ENCODE measurements at regions not wholly inside any gene's neighbourhood (a gene's known extent, or its start where the extent isn't known, plus 50 kb on each side); places are given as distances from the start of the nearest gene placed in this dataset.

- H3K36me3 Mint-ChIP-seq (ENCODE audit: low read depth): no peaks in the 10 kb centered on the region
- no peak overlapping the region for H3K27ac Mint-ChIP-seq
- no peaks in the 10 kb centered on the region for H3K9me3 Mint-ChIP-seq
- H3K4me3 Mint-ChIP-seq: no peak overlapping the region
- no peaks in the 10 kb centered on the region for H3K27me3 Mint-ChIP-seq (ENCODE audit: low read depth)
- no peaks in the 10 kb centered on the region for H3K4me1 Mint-ChIP-seq
- TF ChIP-seq CTCF (IDR thresholded peaks at IDR 0.05; ENCODE audit: unreplicated experiment in 3 of 3): no peak
Observed at GRCh38 chr3:168219530-168219929, 123.8 kb upstream of the GOLIM4 start.

GRCh38 chr3:168218600-168218999 is 122.9 kb upstream of the GOLIM4 start:
- no peak overlapping the region for H3K4me3 Mint-ChIP-seq
- H3K27ac Mint-ChIP-seq: no peak overlapping the region
- no peaks in the 10 kb centered on the region for H3K9me3 Mint-ChIP-seq
- H3K4me1 Mint-ChIP-seq: no peaks in the 10 kb centered on the region
- no peaks in the 10 kb centered on the region for H3K27me3 Mint-ChIP-seq (ENCODE audit: low read depth)
- H3K36me3 Mint-ChIP-seq (ENCODE audit: low read depth): no peaks in the 10 kb centered on the region
- TF ChIP-seq CTCF (IDR thresholded peaks at IDR 0.05; ENCODE audit: unreplicated experiment in 3 of 3): no peak

- Mint-ChIP-seq H3K36me3 (ENCODE audit: low read depth) (no peaks in the 10 kb centered on the region), H3K4me3 (no peak overlapping the region), H3K27ac (no peak overlapping the region), H3K9me3 (no peaks in the 10 kb centered on the region), H3K4me1 (no peaks in the 10 kb centered on the region), H3K27me3 (ENCODE audit: low read depth) (no peaks in the 10 kb centered on the region)
- no peak for TF ChIP-seq CTCF (IDR thresholded peaks at IDR 0.05; ENCODE audit: unreplicated experiment in 3 of 3)
Observed at GRCh38 chr3:168216851-168217250, 121.1 kb upstream of the GOLIM4 start.

GRCh38 chr3:168213920-168214319 is 118.2 kb upstream of the GOLIM4 start:
- H3K9me3 Mint-ChIP-seq: peaks cover 2% of the 10 kb centered on the region
- no peak overlapping the region for H3K4me3 Mint-ChIP-seq
- no peak overlapping the region for H3K27ac Mint-ChIP-seq
- no peak for TF ChIP-seq CTCF (IDR thresholded peaks at IDR 0.05; ENCODE audit: unreplicated experiment in 3 of 3)
- no peaks in the 10 kb centered on the region for H3K27me3 Mint-ChIP-seq (ENCODE audit: low read depth)
- no peaks in the 10 kb centered on the region for H3K4me1 Mint-ChIP-seq
- H3K36me3 Mint-ChIP-seq (ENCODE audit: low read depth): no peaks in the 10 kb centered on the region

GRCh38 chr3:168212664-168213285 is 117.1 kb upstream of the GOLIM4 start:
- H3K27me3 Mint-ChIP-seq (ENCODE audit: low read depth): no peaks in the 10 kb centered on the region
- H3K4me3 Mint-ChIP-seq: no peak overlapping the region
- no peak for TF ChIP-seq CTCF (IDR thresholded peaks at IDR 0.05; ENCODE audit: unreplicated experiment in 3 of 3)
- no peak overlapping the region for H3K27ac Mint-ChIP-seq
- H3K36me3 Mint-ChIP-seq (ENCODE audit: low read depth): no peaks in the 10 kb centered on the region
- peaks cover 4% of the 10 kb centered on the region for H3K9me3 Mint-ChIP-seq
- no peaks in the 10 kb centered on the region for H3K4me1 Mint-ChIP-seq

- Mint-ChIP-seq H3K36me3 (ENCODE audit: low read depth) (no peaks in the 10 kb centered on the region), H3K9me3 (peaks cover 5% of the 10 kb centered on the region), H3K27me3 (ENCODE audit: low read depth) (no peaks in the 10 kb centered on the region), H3K4me3 (no peak overlapping the region), H3K27ac (peak overlapping the region in 1 of 3 experiments; percentile 20), H3K4me1 (no peaks in the 10 kb centered on the region)
- TF ChIP-seq CTCF (IDR thresholded peaks at IDR 0.05; ENCODE audit: unreplicated experiment in 3 of 3): no peak
Observed at GRCh38 chr3:168205451-168205850, 109.7 kb upstream of the GOLIM4 start.

Measured in nephron (organoid).